OCI-LY7 (cell line): ENCODE measurements at regions not wholly inside any gene's neighbourhood (a gene's known extent, or its start where the extent isn't known, plus 50 kb on each side); places are given as distances from the start of the nearest gene placed in this dataset.

Experiments used
- CTCF ChIP-seq: fragments of 200-600 bp; sonication (generic); conservative IDR thresholded peaks from 2 replicates; pipeline ENCODE4 v1.5.1; 2014; ENCODE audit warnings: mild to moderate bottlenecking, antibody characterized with exemption, low read length, moderate library complexity, mixed read lengths
- EZH2phosphoT487 ChIP-seq: fragments of 200-600 bp; sonication (generic); IDR thresholded peaks from 2 replicates; pipeline ENCODE4 v1.6.1; 2018; ENCODE audit warnings: low read depth, borderline replicate concordance, mild to moderate bottlenecking, mixed run types, antibody characterized with exemption, low read length, moderate library complexity, mixed read lengths

GRCh38 chr4:112766422-112766821, 129.5 kb downstream of the LARP7 start:
- TF ChIP-seq CTCF (peak; percentile 73), EZH2phosphoT487 (no peak)
